Superior temporal gyrus (tissue), 1 donor: ENCODE measurements at regions not wholly inside any gene's neighbourhood (a gene's known extent, or its start where the extent isn't known, plus 50 kb on each side); places are given as distances from the start of the nearest gene placed in this dataset.

ENCODE experiments used
- DNase-seq: peaks from one replicate; pipeline ENCODE4 v3.0.0-alpha.2; 2016; ENCODE audit errors: extremely low spot score

- peak; percentile 50 for DNase-seq
Observed at GRCh38 chr2:8003462-8004075, 678.3 kb upstream of the ID2 start.

GRCh38 chr2:8004250-8004681 lies 677.6 kb upstream of the ID2 start:
- peak; percentile 21 for DNase-seq

- no peak for DNase-seq
Observed at GRCh38 chr2:8006181-8006580, 675.7 kb upstream of the ID2 start.

GRCh38 chr2:8006626-8007025 lies 675.2 kb upstream of the ID2 start:
- no peak for DNase-seq

- DNase-seq, result no peak
Observed at GRCh38 chr2:8009010-8009597, 672.8 kb upstream of the ID2 start.

- no peak for DNase-seq
Observed at GRCh38 chr2:8015848-8016600, 665.8 kb upstream of the ID2 start.

- DNase-seq, result no peak
Observed at GRCh38 chr2:8016688-8017087, 665.2 kb upstream of the ID2 start.

- no peak for DNase-seq
Observed at GRCh38 chr2:8018956-8019355, 662.9 kb upstream of the ID2 start.

- no peak for DNase-seq
Observed at GRCh38 chr2:8019934-8020333, 661.9 kb upstream of the ID2 start.

GRCh38 chr2:8021921-8022320 lies 659.9 kb upstream of the ID2 start:
- no peak for DNase-seq

- DNase-seq, result no peak
Observed at GRCh38 chr2:8022908-8023640, 658.8 kb upstream of the ID2 start.

- no peak for DNase-seq
Observed at GRCh38 chr2:8024506-8024905, 657.4 kb upstream of the ID2 start.

GRCh38 chr2:8026381-8026780 lies 655.5 kb upstream of the ID2 start:
- DNase-seq, result no peak

- DNase-seq, result no peak
Observed at GRCh38 chr2:8027387-8027786, 654.5 kb upstream of the ID2 start.

GRCh38 chr2:8028036-8028435 lies 653.8 kb upstream of the ID2 start:
- no peak for DNase-seq

GRCh38 chr2:8028436-8028835 lies 653.4 kb upstream of the ID2 start:
- no peak for DNase-seq

GRCh38 chr2:8028981-8029380 lies 652.9 kb upstream of the ID2 start:
- no peak for DNase-seq

- no peak for DNase-seq
Observed at GRCh38 chr2:8030573-8031303, 651.1 kb upstream of the ID2 start.

GRCh38 chr2:8031370-8031769 lies 650.5 kb upstream of the ID2 start:
- no peak for DNase-seq

- DNase-seq, result no peak
Observed at GRCh38 chr2:8033546-8034096, 648.2 kb upstream of the ID2 start.

- no peak for DNase-seq
Observed at GRCh38 chr2:8036366-8036765, 645.5 kb upstream of the ID2 start.

GRCh38 chr2:8039732-8040131 lies 642.1 kb upstream of the ID2 start:
- no peak for DNase-seq
